Fibroblast of peridontal ligament (primary cell): ENCODE measurements at regions not wholly inside any gene's neighbourhood (a gene's known extent, or its start where the extent isn't known, plus 50 kb on each side); places are given as distances from the start of the nearest gene placed in this dataset.
"Not testable (repeated sequence)": the region's sequence is repeated elsewhere in the genome, so short reads cannot be mapped to it uniquely, and the experiment has no call there.

Experiments
- DNase-seq: peaks from one replicate; pipeline ENCODE4 v3.0.0-alpha.2; 2010; ENCODE audit errors: extremely low read depth

- DNase-seq, result no peak
Observed at GRCh38 chr3:40645883-40646282, 121.1 kb downstream of the ZNF621 start.

- no peak for DNase-seq
Observed at GRCh38 chr3:40649346-40649745, 124.6 kb downstream of the ZNF621 start.

GRCh38 chr3:40652072-40652471 is 127.3 kb downstream of the ZNF621 start:
- DNase-seq, result no peak

- DNase-seq, result no peak
Observed at GRCh38 chr3:40653001-40653400, 128.2 kb downstream of the ZNF621 start.

- DNase-seq, result no peak
Observed at GRCh38 chr3:40653878-40654277, 129.1 kb downstream of the ZNF621 start.

- no peak for DNase-seq
Observed at GRCh38 chr3:40655551-40655950, 130.8 kb downstream of the ZNF621 start.

- DNase-seq, result no peak
Observed at GRCh38 chr3:40657623-40658022, 132.9 kb downstream of the ZNF621 start.

GRCh38 chr3:40658305-40658704 is 133.5 kb downstream of the ZNF621 start:
- DNase-seq, result no peak

- DNase-seq, result no peak
Observed at GRCh38 chr3:40660554-40660953, 135.8 kb downstream of the ZNF621 start.

GRCh38 chr3:40661284-40661683 is 136.5 kb downstream of the ZNF621 start:
- no peak for DNase-seq

- DNase-seq, result no peak
Observed at GRCh38 chr3:40663280-40663679, 138.5 kb downstream of the ZNF621 start.

- no peak for DNase-seq
Observed at GRCh38 chr3:40669176-40669575, 144.4 kb downstream of the ZNF621 start.

- DNase-seq, result no peak
Observed at GRCh38 chr3:40672861-40673260, 148.1 kb downstream of the ZNF621 start.

GRCh38 chr3:40677321-40677720 is 152.6 kb downstream of the ZNF621 start:
- DNase-seq, result no peak

GRCh38 chr3:40677749-40678148 is 153.0 kb downstream of the ZNF621 start:
- no peak for DNase-seq

GRCh38 chr3:40679290-40679689 is 154.5 kb downstream of the ZNF621 start:
- DNase-seq, result no peak

GRCh38 chr3:40680685-40681657 is 156.2 kb downstream of the ZNF621 start:
- DNase-seq, result no peak

GRCh38 chr3:40681658-40682055 is 156.9 kb downstream of the ZNF621 start:
- DNase-seq, result no peak

- no peak for DNase-seq
Observed at GRCh38 chr3:40689837-40690236, 165.1 kb downstream of the ZNF621 start.

GRCh38 chr3:40690749-40691451 is 166.1 kb downstream of the ZNF621 start:
- DNase-seq, result no peak

- no peak for DNase-seq
Observed at GRCh38 chr3:40691452-40691861, 166.7 kb downstream of the ZNF621 start.

GRCh38 chr3:40695848-40696247 is 171.1 kb downstream of the ZNF621 start:
- no peak for DNase-seq

GRCh38 chr3:40698611-40699010 is 173.9 kb downstream of the ZNF621 start:
- DNase-seq, result not testable (repeated sequence)
